SK-N-SH (cell line): ENCODE measurements at regions not wholly inside any gene's neighbourhood (a gene's known extent, or its start where the extent isn't known, plus 50 kb on each side); places are given as distances from the start of the nearest gene placed in this dataset.
A peak's percentile ranks its signal among the peaks of the same experiment; 100 is the strongest.

Experiments
- CTCF ChIA-PET: fragments of 300-600, 350-600 bp; formaldehyde crosslinking; extraction: SDS; loops from one replicate; lab custom pipeline; 2021; lab: Yijun Ruan, JAX
- POLR2A ChIA-PET: fragments of 350-600 bp; sonication (Branson Sonifier 250); formaldehyde crosslinking; extraction: SDS; loops from one replicate; lab custom pipeline; 2020; ENCODE audit warnings: antibody characterized with exemption, inconsistent platforms; lab: Yijun Ruan, JAX
- DNase-seq: peaks from one replicate; pipeline ENCODE4 v3.0.0; 2012
- H2AFZ ChIP-seq: fragments of 200-600 bp; sonication (generic); 2 replicates; pipeline ENCODE4 v1.8.1; 2016; ENCODE audit warnings: antibody characterized with exemption, mild to moderate bottlenecking, low read depth
- H3F3A ChIP-seq: fragments of 200-600 bp; sonication (generic); replicated peaks from 2 replicates; pipeline ENCODE3; 2016; ENCODE audit warnings: antibody characterized with exemption, mild to moderate bottlenecking; ENCODE audit not compliant: insufficient read depth
- H3K27ac ChIP-seq, 2 experiments: fragments of 200-500 bp in 1 of 2; fragments of 200-600 bp in 1 of 2; sonication (Bioruptor generic) in 1 of 2; sonication (generic), shearing (Covaris generic) in 1 of 2; 2 replicates each; pipeline versions ENCODE4 v1.5.1 to v1.6.1; 2014 to 2016; ENCODE audit warnings: low read depth in 2 of 2, inconsistent platforms in 1 of 2, low read length in 1 of 2, mild to moderate bottlenecking in 1 of 2, mixed read lengths in 1 of 2
- H3K27me3 ChIP-seq: fragments of 200-600 bp; sonication (generic), shearing (Covaris generic); 2 replicates; pipeline ENCODE4 v1.6.1; 2016; ENCODE audit warnings: mixed run types; ENCODE audit not compliant: insufficient read depth
- H3K36me3 ChIP-seq, 2 experiments: fragments of 200-500 bp in 1 of 2; fragments of 200-600 bp in 1 of 2; sonication (Bioruptor generic) in 1 of 2; sonication (generic) in 1 of 2; replicated peaks in 1 of 2; 2 replicates each; pipeline versions ENCODE3 to v1.5.1; 2014 to 2016; ENCODE audit warnings: low read length in 1 of 2, mild to moderate bottlenecking in 1 of 2; ENCODE audit not compliant: insufficient read depth in 2 of 2, control insufficient read depth in 1 of 2
- H3K4me1 ChIP-seq, 2 experiments: fragments of 200-500 bp in 1 of 2; fragments of 200-600 bp in 1 of 2; sonication (Bioruptor generic) in 1 of 2; sonication (generic), shearing (Covaris generic) in 1 of 2; 2 replicates each; pipeline versions ENCODE4 v1.5.1 to v1.6.1; 2014 to 2016; ENCODE audit warnings: low read depth in 1 of 2, low read length in 1 of 2, mixed run types in 1 of 2; ENCODE audit not compliant: insufficient read depth in 2 of 2, control insufficient read depth in 1 of 2
- H3K4me2 ChIP-seq: fragments of 200-600 bp; sonication (generic), shearing (Covaris generic); 2 replicates; pipeline ENCODE4 v1.6.1; 2017; ENCODE audit warnings: mixed run types
- H3K4me3 ChIP-seq, 2 experiments: fragments of 200-500 bp in 1 of 2; fragments of 200-600 bp in 1 of 2; sonication (Bioruptor generic) in 1 of 2; sonication (generic), shearing (Covaris generic) in 1 of 2; 2 replicates each; pipeline versions ENCODE4 v1.5.1 to v1.8.1; 2014 to 2016; ENCODE audit warnings: low read depth in 2 of 2, inconsistent platforms in 1 of 2, low read length in 1 of 2, mild to moderate bottlenecking in 1 of 2, mixed read lengths in 1 of 2, moderate library complexity in 1 of 2
- H3K79me2 ChIP-seq: fragments of 200-600 bp; sonication (generic); 2 replicates; pipeline ENCODE4 v1.8.1; 2017; ENCODE audit warnings: mild to moderate bottlenecking; ENCODE audit not compliant: insufficient read depth
- H3K9ac ChIP-seq: fragments of 200-600 bp; sonication (generic); 2 replicates; pipeline ENCODE4 v1.6.1; 2017; ENCODE audit warnings: mixed run types
- H3K9me2 ChIP-seq: fragments of 200-600 bp; sonication (generic); 2 replicates; pipeline ENCODE4 v1.6.1; 2017; ENCODE audit warnings: mixed run types
- H3K9me3 ChIP-seq: fragments of 200-600 bp; sonication (generic); 2 replicates; pipeline ENCODE4 v1.6.1; 2017; ENCODE audit warnings: mixed run types, mild to moderate bottlenecking, moderate library complexity
- H4K20me1 ChIP-seq: fragments of 200-600 bp; sonication (generic); 2 replicates; pipeline ENCODE4 v1.6.1; 2017; ENCODE audit warnings: mild to moderate bottlenecking, mixed run types; ENCODE audit not compliant: insufficient read depth
- CHD2 ChIP-seq: fragments of 150-350 bp; IDR thresholded peaks from 2 replicates; pipeline ENCODE4 v1.6.1; 2018; ENCODE audit warnings: low read length; ENCODE audit not compliant: partially characterized antibody
- ELF1 ChIP-seq: IDR thresholded peaks from 2 replicates; pipeline ENCODE4 v1.4.0; 2012
- EP300 ChIP-seq, 2 experiments: IDR thresholded peaks; 2 replicates each; pipeline versions ENCODE4 v1.4.0 to v1.6.1; 2012; ENCODE audit warnings: borderline replicate concordance in 1 of 2, low read depth in 1 of 2, low read length in 1 of 2
- EZH2phosphoT487 ChIP-seq: fragments of 200-600 bp; sonication (generic); IDR thresholded peaks from 2 replicates; pipeline ENCODE4 v1.6.1; 2017; ENCODE audit warnings: low read depth, mixed run types, mild to moderate bottlenecking, antibody characterized with exemption, moderate library complexity, borderline replicate concordance
- FOSL2 ChIP-seq: IDR thresholded peaks from 2 replicates; pipeline ENCODE4 v1.4.0; 2012; ENCODE audit warnings: low read depth, mild to moderate bottlenecking, moderate library complexity, borderline replicate concordance
- FOXM1 ChIP-seq: IDR thresholded peaks from 2 replicates; pipeline ENCODE4 v1.4.0; 2012; ENCODE audit warnings: low read depth, mild to moderate bottlenecking
- GABPA ChIP-seq: IDR thresholded peaks from 2 replicates; pipeline ENCODE4 v1.4.0; 2012; ENCODE audit warnings: low read depth, mild to moderate bottlenecking
- GATA2 ChIP-seq: sonication (generic); formaldehyde crosslinking; IDR thresholded peaks from 2 replicates; pipeline ENCODE4 v1.5.0; 2020; ENCODE audit warnings: mild to moderate bottlenecking, missing genetic modification reagents
- JUND ChIP-seq: IDR thresholded peaks from 2 replicates; pipeline ENCODE4 v1.4.0; 2012
- MEF2A ChIP-seq: IDR thresholded peaks from 2 replicates; pipeline ENCODE4 v1.4.0; 2012; ENCODE audit warnings: low read depth, borderline replicate concordance
- PBX3 ChIP-seq: IDR thresholded peaks from 2 replicates; pipeline ENCODE4; 2012
- POLR2AphosphoS5 ChIP-seq: IDR thresholded peaks from 2 replicates; pipeline ENCODE4 v1.6.1; 2012; ENCODE audit warnings: low read depth, low read length
- RCOR1 ChIP-seq: fragments of 150-350 bp; IDR thresholded peaks from 2 replicates; pipeline ENCODE4 v1.6.1; 2017; ENCODE audit warnings: antibody characterized with exemption, low read length
- SIN3A ChIP-seq: IDR thresholded peaks from 2 replicates; pipeline ENCODE4 v1.6.1; 2012; ENCODE audit warnings: low read depth, mild to moderate bottlenecking, low read length, moderate library complexity, borderline replicate concordance
- YY1 ChIP-seq: IDR thresholded peaks from 2 replicates; pipeline ENCODE4 v1.4.0; 2012; ENCODE audit warnings: low read depth, mild to moderate bottlenecking
- WGBS: methylation state at CpG from one replicate; pipeline ENCODE4 v1.1.6; 2017; ENCODE audit warnings: low lambda C conversion rate; 5-methylcytosine and 5-hydroxymethylcytosine counted together
- TF ChIP-seq, protein P1 (sequence below): fragments of 150-350 bp; IDR thresholded peaks from 2 replicates; pipeline ENCODE4 v1.6.1; 2017; ENCODE audit warnings: antibody characterized with exemption, low read length, low read depth, borderline replicate concordance

DNA sequence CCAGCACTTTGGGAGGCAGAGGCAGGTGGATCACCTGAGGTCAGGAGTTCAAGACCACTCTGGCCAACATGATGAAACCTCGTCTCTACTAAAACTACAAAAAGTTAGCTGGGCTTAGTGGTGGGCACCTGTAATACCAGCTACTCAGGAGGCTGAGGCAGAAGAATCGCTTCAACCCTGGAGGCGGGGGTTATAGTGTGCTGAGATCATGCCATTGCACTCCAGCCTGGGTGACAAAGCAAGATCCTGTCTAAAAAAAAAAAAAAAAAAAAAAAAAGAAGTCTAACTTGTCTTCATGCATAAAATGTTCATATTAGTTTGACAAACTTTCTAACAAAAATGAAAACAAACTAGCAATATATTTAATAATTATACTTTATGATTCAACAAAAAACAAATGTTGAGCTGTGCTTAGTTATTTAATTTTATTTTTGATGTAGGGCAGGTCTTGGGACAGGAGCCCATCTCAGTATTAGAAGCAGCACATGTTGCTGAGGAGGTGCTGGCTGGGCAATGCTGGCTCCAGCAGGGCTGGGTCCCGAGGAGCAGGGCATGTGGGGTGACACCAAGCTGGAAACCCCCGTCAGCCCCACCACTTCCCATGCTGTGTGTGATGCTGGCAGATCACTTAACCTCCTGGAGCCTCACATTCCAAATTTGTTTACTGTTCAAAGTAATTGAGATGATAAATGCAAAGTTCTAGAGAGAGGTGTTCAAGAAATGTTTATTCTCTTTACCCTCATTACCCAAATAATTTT is 335.3 kb upstream of the KLF6 start:
- 88% methylated on average over 5 of the region's 5 CpGs for WGBS
- CTCF ChIA-PET: interaction anchor here (0.9 kb wide), 1 partner anchor 21 kb away, joined by 3 read pairs; no protein-coding TSS in a partner anchor

DNA sequence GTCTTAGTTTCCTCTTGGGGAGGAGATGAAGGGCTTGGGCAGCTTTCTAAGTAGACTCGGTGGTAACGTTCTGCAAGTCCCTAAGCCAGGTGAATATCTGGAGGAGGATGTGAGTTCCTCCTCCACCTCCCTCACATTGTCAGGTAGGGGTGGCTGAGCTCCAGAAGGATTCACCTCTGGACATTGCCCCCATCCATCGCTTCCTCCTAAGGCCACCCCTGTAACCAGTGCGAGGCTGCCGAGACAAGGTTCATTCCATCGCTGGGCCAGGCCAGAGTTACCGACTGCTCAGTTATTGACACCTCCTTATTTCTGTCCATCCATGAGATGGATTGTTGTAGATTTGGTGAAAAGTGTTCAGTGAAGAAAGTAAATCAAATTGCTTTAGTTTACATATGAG is 334.1 kb upstream of the KLF6 start:
- no peak overlapping the region for H2AFZ ChIP-seq
- no peaks in the 10 kb centered on the region for H3K9me3 ChIP-seq
- H3K9ac ChIP-seq: no peak overlapping the region
- H4K20me1 ChIP-seq: no peaks in the 10 kb centered on the region
- no peaks in the 10 kb centered on the region for H3K79me2 ChIP-seq
- H3K4me1 ChIP-seq: no peaks in the 10 kb centered on the region; a peak in 1 of 4 replicates
- H3K27me3 ChIP-seq: no peaks in the 10 kb centered on the region
- H3K4me2 ChIP-seq: no peak overlapping the region
- no peak for DNase-seq
- no peak overlapping the region for H3K27ac ChIP-seq
- H3K36me3 ChIP-seq: no peaks in the 10 kb centered on the region
- peaks cover 4% of the 10 kb centered on the region for H3F3A ChIP-seq
- ChIA-PET POLR2A (no interaction called here), CTCF (no interaction called here)
- no peak overlapping the region for H3K4me3 ChIP-seq
- TF ChIP-seq YY1 (no peak), EZH2phosphoT487 (no peak), GATA2 (CRISPR knock-in tag) (0 out of 2 replicates have a peak, but pooled peaks have one; percentile 26), MEF2A (no peak)
- 79% methylated on average over 5 of the region's 7 CpGs for WGBS
- H3K9me2 ChIP-seq: no peaks in the 10 kb centered on the region

More for the DNA sequence above, 335.3 kb upstream of the KLF6 start:
- Histone ChIP-seq H3K4me3 (no peak overlapping the region), H3K9me2 (no peaks in the 10 kb centered on the region), H3K9ac (no peak overlapping the region), H3K9me3 (no peaks in the 10 kb centered on the region), H3K79me2 (no peaks in the 10 kb centered on the region), H2AFZ (no peak overlapping the region), H3K4me2 (no peak overlapping the region), H3K27ac (no peak overlapping the region), H3K36me3 (no peaks in the 10 kb centered on the region), H3F3A (no peaks in the 10 kb centered on the region), H3K27me3 (no peaks in the 10 kb centered on the region), H3K4me1 (no peaks in the 10 kb centered on the region; a peak in 1 of 4 replicates), H4K20me1 (no peaks in the 10 kb centered on the region)
- no peak for DNase-seq
- POLR2A ChIA-PET: no interaction called here
- TF ChIP-seq PBX3 (no peak), ELF1 (no peak), FOXM1 (no peak), FOSL2 (no peak), JUND (no peak), RCOR1 (no peak), GABPA (no peak), POLR2AphosphoS5 (no peak), SIN3A (no peak), CHD2 (no peak), EP300 (IDR thresholded peaks at IDR 0.05; ENCODE audit: borderline replicate concordance in 1 of 2, low read depth in 1 of 2, low read length in 1 of 2) (no peak)
- TF ChIP-seq, protein P1, sequence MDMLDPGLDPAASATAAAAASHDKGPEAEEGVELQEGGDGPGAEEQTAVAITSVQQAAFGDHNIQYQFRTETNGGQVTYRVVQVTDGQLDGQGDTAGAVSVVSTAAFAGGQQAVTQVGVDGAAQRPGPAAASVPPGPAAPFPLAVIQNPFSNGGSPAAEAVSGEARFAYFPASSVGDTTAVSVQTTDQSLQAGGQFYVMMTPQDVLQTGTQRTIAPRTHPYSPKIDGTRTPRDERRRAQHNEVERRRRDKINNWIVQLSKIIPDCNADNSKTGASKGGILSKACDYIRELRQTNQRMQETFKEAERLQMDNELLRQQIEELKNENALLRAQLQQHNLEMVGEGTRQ: no peak
